Ammon's horn (tissue), 1 donor: ENCODE measurements at regions not wholly inside any gene's neighbourhood (a gene's known extent, or its start where the extent isn't known, plus 50 kb on each side); places are given as distances from the start of the nearest gene placed in this dataset.
A peak's percentile ranks its signal among the peaks of the same experiment; 100 is the strongest.
"Not testable (repeated sequence)": the region's sequence is repeated elsewhere in the genome, so short reads cannot be mapped to it uniquely, and the experiment has no call there.

Experiments
- DNase-seq: peaks from one replicate; pipeline ENCODE4 v3.0.0-alpha.2; 2016; ENCODE audit warnings: low spot score

GRCh38 chr5:58201922-58202648, 257.8 kb downstream of the PLK2 start:
- no peak for DNase-seq

- DNase-seq: no peak
Observed at GRCh38 chr5:58200451-58200850, 259.4 kb downstream of the PLK2 start.

- no peak for DNase-seq
Observed at GRCh38 chr5:58199087-58199486, 260.8 kb downstream of the PLK2 start.

- DNase-seq: no peak
Observed at GRCh38 chr5:58198330-58198729, 261.6 kb downstream of the PLK2 start.

- no peak for DNase-seq
Observed at GRCh38 chr5:58197875-58198274, 262.0 kb downstream of the PLK2 start.

GRCh38 chr5:58191443-58191842, 268.4 kb downstream of the PLK2 start:
- no peak for DNase-seq

GRCh38 chr5:58188262-58188651, 271.6 kb downstream of the PLK2 start:
- DNase-seq: no peak

GRCh38 chr5:58187432-58188261, 272.2 kb downstream of the PLK2 start:
- no peak for DNase-seq

GRCh38 chr5:58185801-58186200, 274.1 kb downstream of the PLK2 start:
- DNase-seq: no peak

- no peak for DNase-seq
Observed at GRCh38 chr5:58185397-58185796, 274.5 kb downstream of the PLK2 start.

GRCh38 chr5:58184910-58185309, 275.0 kb downstream of the PLK2 start:
- DNase-seq: no peak

GRCh38 chr5:58183786-58184085, 276.1 kb downstream of the PLK2 start:
- DNase-seq: no peak

- no peak for DNase-seq
Observed at GRCh38 chr5:58183078-58183785, 276.7 kb downstream of the PLK2 start.

- DNase-seq: peak; percentile 16
Observed at GRCh38 chr5:58182287-58182841, 277.5 kb downstream of the PLK2 start.

- no peak for DNase-seq
Observed at GRCh38 chr5:58181578-58182286, 278.2 kb downstream of the PLK2 start.

- DNase-seq: no peak
Observed at GRCh38 chr5:58172946-58173345, 286.9 kb downstream of the PLK2 start.

- no peak for DNase-seq
Observed at GRCh38 chr5:58165152-58165551, 294.7 kb downstream of the PLK2 start.

GRCh38 chr5:58161889-58162288, 298.0 kb downstream of the PLK2 start:
- DNase-seq: not testable (repeated sequence)

GRCh38 chr5:58156973-58157701, 302.7 kb downstream of the PLK2 start:
- DNase-seq: peak; percentile 33

GRCh38 chr5:58156361-58156760, 303.5 kb downstream of the PLK2 start:
- peak; percentile 67 for DNase-seq

- DNase-seq: no peak
Observed at GRCh38 chr5:58153255-58153654, 306.6 kb downstream of the PLK2 start.
